Parathyroid adenoma (tissue), 2 donors: ENCODE measurements at regions not wholly inside any gene's neighbourhood (a gene's known extent, or its start where the extent isn't known, plus 50 kb on each side); places are given as distances from the start of the nearest gene placed in this dataset.

Source experiments
- H2AFZ ChIP-seq: fragments of 300-600 bp; sonication (generic); one replicate; pipeline ENCODE4 v1.7.0; 2017; ENCODE audit warnings: antibody characterized with exemption, mild to moderate bottlenecking
- H3K27ac ChIP-seq: fragments of 300-600 bp; sonication (generic); one replicate; pipeline ENCODE4 v1.7.0; 2017
- H3K27me3 ChIP-seq: fragments of 300-600 bp; sonication (generic); one replicate; pipeline ENCODE4 v1.7.0; 2017; ENCODE audit warnings: low read length; ENCODE audit not compliant: control insufficient read depth, insufficient read depth
- H3K36me3 ChIP-seq: fragments of 300-600 bp; sonication (generic); one replicate; pipeline ENCODE4 v1.7.0; 2017; ENCODE audit warnings: low read length; ENCODE audit not compliant: control insufficient read depth, insufficient read depth
- H3K4me1 ChIP-seq: fragments of 300-600 bp; sonication (generic); one replicate; pipeline ENCODE4 v1.7.0; 2017; ENCODE audit warnings: control low read depth
- H3K4me2 ChIP-seq: fragments of 300-600 bp; sonication (generic); one replicate; pipeline ENCODE4 v1.7.0; 2017; ENCODE audit warnings: low read length
- H3K4me3 ChIP-seq: fragments of 300-600 bp; sonication (generic); one replicate; pipeline ENCODE4 v1.7.0; 2017; ENCODE audit warnings: low read depth, low read length
- H3K79me2 ChIP-seq: fragments of 300-600 bp; sonication (generic); one replicate; pipeline ENCODE4 v1.7.0; 2017; ENCODE audit warnings: control low read depth
- H3K9ac ChIP-seq: fragments of 300-600 bp; sonication (generic); one replicate; pipeline ENCODE4 v1.7.0; 2017; ENCODE audit warnings: mild to moderate bottlenecking
- H3K9me3 ChIP-seq: fragments of 300-600 bp; sonication (generic); one replicate; pipeline ENCODE4 v1.7.0; 2017; ENCODE audit warnings: low read length; ENCODE audit not compliant: control insufficient read depth
- CTCF ChIP-seq: fragments of 300-600 bp; sonication (generic); IDR thresholded peaks from one replicate; pipeline ENCODE4 v1.7.0; 2017; ENCODE audit warnings: antibody characterized with exemption, mild to moderate bottlenecking
- donor health status: primary hyperparathyroidism.

- TF ChIP-seq CTCF = no peak
- no peak overlapping the region for H3K4me2 ChIP-seq
- H3K4me3 ChIP-seq = no peak overlapping the region
- H3K36me3 ChIP-seq = no peaks in the 10 kb centered on the region
- no peaks in the 10 kb centered on the region for H3K27me3 ChIP-seq
- no peaks in the 10 kb centered on the region for H3K79me2 ChIP-seq
- H3K9ac ChIP-seq = no peak overlapping the region
- no peaks in the 10 kb centered on the region for H3K9me3 ChIP-seq
- H3K27ac ChIP-seq = no peak overlapping the region
- no peak overlapping the region for H2AFZ ChIP-seq
- H3K4me1 ChIP-seq = peaks cover 23% of the 10 kb centered on the region
Observed at GRCh38 chr6:144722154-144722737, 437.1 kb downstream of the UTRN start.

- H3K4me1 ChIP-seq = peaks cover 19% of the 10 kb centered on the region
- H3K9me3 ChIP-seq = no peaks in the 10 kb centered on the region
- H3K4me3 ChIP-seq = no peak overlapping the region
- no peaks in the 10 kb centered on the region for H3K79me2 ChIP-seq
- no peaks in the 10 kb centered on the region for H3K36me3 ChIP-seq
- TF ChIP-seq CTCF = no peak
- no peaks in the 10 kb centered on the region for H3K27me3 ChIP-seq
- no peak overlapping the region for H3K4me2 ChIP-seq
- no peak overlapping the region for H3K9ac ChIP-seq
- H2AFZ ChIP-seq = no peak overlapping the region
- no peak overlapping the region for H3K27ac ChIP-seq
Observed at GRCh38 chr6:144722925-144723324, 437.8 kb downstream of the UTRN start.

GRCh38 chr6:144723431-144723830 is 438.3 kb downstream of the UTRN start:
- Histone ChIP-seq H3K4me3 (no peak overlapping the region), H3K27me3 (no peaks in the 10 kb centered on the region), H3K36me3 (no peaks in the 10 kb centered on the region), H3K27ac (no peak overlapping the region), H3K79me2 (no peaks in the 10 kb centered on the region), H2AFZ (no peak overlapping the region), H3K4me2 (no peak overlapping the region), H3K9me3 (no peaks in the 10 kb centered on the region), H3K4me1 (peaks cover 15% of the 10 kb centered on the region), H3K9ac (no peak overlapping the region)
- TF ChIP-seq CTCF = no peak

- Histone ChIP-seq H2AFZ (no peak overlapping the region), H3K79me2 (no peaks in the 10 kb centered on the region), H3K27me3 (no peaks in the 10 kb centered on the region), H3K9ac (no peak overlapping the region), H3K4me1 (peaks cover 4% of the 10 kb centered on the region), H3K4me2 (no peak overlapping the region), H3K27ac (no peak overlapping the region), H3K36me3 (no peaks in the 10 kb centered on the region), H3K9me3 (no peaks in the 10 kb centered on the region), H3K4me3 (no peak overlapping the region)
- no peak for TF ChIP-seq CTCF
Observed at GRCh38 chr6:144724818-144725217, 439.7 kb downstream of the UTRN start.
